ENCODE measurements at regions not wholly inside any gene's neighbourhood (a gene's known extent, or its start where the extent isn't known, plus 50 kb on each side); places are given as distances from the start of the nearest gene placed in this dataset.

GRCh38 chr3:1903111-1903510 lies 195.6 kb upstream of the CNTN4 start:
- Histone ChIP-seq H3K4me3 (ENCODE audit: low read depth in 2 of 2, low read length in 1 of 2) (no peak overlapping the region), H3F3A (replicated peaks; ENCODE audit: insufficient read depth) (no peaks in the 10 kb centered on the region), H3K36me3 (replicated peaks in 1 of 2; ENCODE audit: control insufficient read depth in 1 of 2, insufficient read depth in 2 of 2, low read length in 1 of 2) (no peaks in the 10 kb centered on the region), H4K20me1 (ENCODE audit: insufficient read depth) (no peaks in the 10 kb centered on the region), H3K4me1 (ENCODE audit: control insufficient read depth in 1 of 2, insufficient read depth in 2 of 2, low read depth in 1 of 2, low read length in 1 of 2) (no peaks in the 10 kb centered on the region), H3K79me2 (ENCODE audit: insufficient read depth) (no peaks in the 10 kb centered on the region), H2AFZ (ENCODE audit: low read depth) (no peak overlapping the region), H3K27me3 (ENCODE audit: insufficient read depth) (no peaks in the 10 kb centered on the region), H3K9me2 (no peaks in the 10 kb centered on the region), H3K9me3 (no peaks in the 10 kb centered on the region; the same call in 1 of the 2 replicates), H3K4me2 (no peak overlapping the region), H3K9ac (no peak overlapping the region), H3K27ac (ENCODE audit: low read depth in 2 of 2, low read length in 1 of 2) (no peak overlapping the region)
- TF ChIP-seq EZH2phosphoT487 (IDR thresholded peaks at IDR 0.05; ENCODE audit: borderline replicate concordance, low read depth), result no peak
- TF ChIP-seq POLR2AphosphoS5 (IDR thresholded peaks at IDR 0.05; ENCODE audit: low read depth, low read length), result no peak
- TF ChIP-seq FOSL2 (IDR thresholded peaks at IDR 0.05; ENCODE audit: borderline replicate concordance, low read depth), result no peak
- TF ChIP-seq RAD21 (IDR thresholded peaks at IDR 0.05; ENCODE audit: low read length), result no peak
- TF ChIP-seq, protein P1, sequence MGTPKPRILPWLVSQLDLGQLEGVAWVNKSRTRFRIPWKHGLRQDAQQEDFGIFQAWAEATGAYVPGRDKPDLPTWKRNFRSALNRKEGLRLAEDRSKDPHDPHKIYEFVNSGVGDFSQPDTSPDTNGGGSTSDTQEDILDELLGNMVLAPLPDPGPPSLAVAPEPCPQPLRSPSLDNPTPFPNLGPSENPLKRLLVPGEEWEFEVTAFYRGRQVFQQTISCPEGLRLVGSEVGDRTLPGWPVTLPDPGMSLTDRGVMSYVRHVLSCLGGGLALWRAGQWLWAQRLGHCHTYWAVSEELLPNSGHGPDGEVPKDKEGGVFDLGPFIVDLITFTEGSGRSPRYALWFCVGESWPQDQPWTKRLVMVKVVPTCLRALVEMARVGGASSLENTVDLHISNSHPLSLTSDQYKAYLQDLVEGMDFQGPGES (IDR thresholded peaks at IDR 0.05; ENCODE audit: low read depth, low read length), result no peak
- DNase-seq, result no peak
- WGBS (ENCODE audit: low lambda C conversion rate), result 31% methylated on average over 3 of the region's 3 CpGs
- POLR2A ChIA-PET, result no interaction called here
- CTCF ChIA-PET, result interaction anchor here (0.9 kb wide), 1 partner anchor 10 kb away, joined by 3 read pairs; no protein-coding TSS in a partner anchor

GRCh38 chr3:1907911-1908310 lies 190.8 kb upstream of the CNTN4 start:
- no peaks in the 10 kb centered on the region for H3F3A ChIP-seq (replicated peaks; ENCODE audit: insufficient read depth)
- H3K4me3 ChIP-seq (ENCODE audit: low read depth in 2 of 2, low read length in 1 of 2), result no peak overlapping the region
- 12% methylated on average over 2 of the region's 2 CpGs for WGBS (ENCODE audit: low lambda C conversion rate)
- no peak overlapping the region for H2AFZ ChIP-seq (ENCODE audit: low read depth)
- no peak overlapping the region for H3K27ac ChIP-seq (ENCODE audit: low read depth in 2 of 2, low read length in 1 of 2)
- H3K9me2 ChIP-seq, result no peaks in the 10 kb centered on the region
- H3K79me2 ChIP-seq (ENCODE audit: insufficient read depth), result no peaks in the 10 kb centered on the region
- no peaks in the 10 kb centered on the region; the same call in 1 of the 2 replicates for H3K9me3 ChIP-seq
- H3K4me2 ChIP-seq, result no peak overlapping the region
- H3K9ac ChIP-seq, result no peak overlapping the region
- no peaks in the 10 kb centered on the region for H3K4me1 ChIP-seq (ENCODE audit: control insufficient read depth in 1 of 2, insufficient read depth in 2 of 2, low read depth in 1 of 2, low read length in 1 of 2)
- no peaks in the 10 kb centered on the region for H3K36me3 ChIP-seq (replicated peaks in 1 of 2; ENCODE audit: control insufficient read depth in 1 of 2, insufficient read depth in 2 of 2, low read length in 1 of 2)
- no peak for DNase-seq
- ChIA-PET CTCF (no interaction called here), POLR2A (no interaction called here)
- H3K27me3 ChIP-seq (ENCODE audit: insufficient read depth), result no peaks in the 10 kb centered on the region
- TF ChIP-seq, protein P2, sequence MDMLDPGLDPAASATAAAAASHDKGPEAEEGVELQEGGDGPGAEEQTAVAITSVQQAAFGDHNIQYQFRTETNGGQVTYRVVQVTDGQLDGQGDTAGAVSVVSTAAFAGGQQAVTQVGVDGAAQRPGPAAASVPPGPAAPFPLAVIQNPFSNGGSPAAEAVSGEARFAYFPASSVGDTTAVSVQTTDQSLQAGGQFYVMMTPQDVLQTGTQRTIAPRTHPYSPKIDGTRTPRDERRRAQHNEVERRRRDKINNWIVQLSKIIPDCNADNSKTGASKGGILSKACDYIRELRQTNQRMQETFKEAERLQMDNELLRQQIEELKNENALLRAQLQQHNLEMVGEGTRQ (IDR thresholded peaks at IDR 0.05; ENCODE audit: borderline replicate concordance, low read depth, low read length), result no peak
- no peak for TF ChIP-seq EZH2phosphoT487 (IDR thresholded peaks at IDR 0.05; ENCODE audit: borderline replicate concordance, low read depth)
- TF ChIP-seq FOSL2 (IDR thresholded peaks at IDR 0.05; ENCODE audit: borderline replicate concordance, low read depth), result no peak
- no peak for TF ChIP-seq NRF1 (IDR thresholded peaks at IDR 0.05; ENCODE audit: low read depth, low read length)
- TF ChIP-seq, protein P1 (IDR thresholded peaks at IDR 0.05; ENCODE audit: low read depth, low read length), result no peak
- no peak for TF ChIP-seq GATA2 (CRISPR knock-in tag; IDR thresholded peaks at IDR 0.05)
- no peak for TF ChIP-seq RCOR1 (IDR thresholded peaks at IDR 0.05; ENCODE audit: low read length)
- no peak for TF ChIP-seq YY1 (IDR thresholded peaks at IDR 0.05; ENCODE audit: low read depth)
- TF ChIP-seq ELF1 (IDR thresholded peaks at IDR 0.05), result no peak
- TF ChIP-seq RXRA (IDR thresholded peaks at IDR 0.05; ENCODE audit: borderline replicate concordance, low read depth), result no peak
- TF ChIP-seq TEAD4 (IDR thresholded peaks at IDR 0.05; ENCODE audit: borderline replicate concordance, insufficient read depth), result no peak
- no peak for TF ChIP-seq TAF1 (IDR thresholded peaks at IDR 0.05; ENCODE audit: borderline replicate concordance, low read depth, low read length)
- no peaks in the 10 kb centered on the region for H4K20me1 ChIP-seq (ENCODE audit: insufficient read depth)
